ENCODE measurements at regions not wholly inside any gene's neighbourhood (a gene's known extent, or its start where the extent isn't known, plus 50 kb on each side); places are given as distances from the start of the nearest gene placed in this dataset.
"Not testable (repeated sequence)": the region's sequence is repeated elsewhere in the genome, so short reads cannot be mapped to it uniquely, and the experiment has no call there.

DNA sequence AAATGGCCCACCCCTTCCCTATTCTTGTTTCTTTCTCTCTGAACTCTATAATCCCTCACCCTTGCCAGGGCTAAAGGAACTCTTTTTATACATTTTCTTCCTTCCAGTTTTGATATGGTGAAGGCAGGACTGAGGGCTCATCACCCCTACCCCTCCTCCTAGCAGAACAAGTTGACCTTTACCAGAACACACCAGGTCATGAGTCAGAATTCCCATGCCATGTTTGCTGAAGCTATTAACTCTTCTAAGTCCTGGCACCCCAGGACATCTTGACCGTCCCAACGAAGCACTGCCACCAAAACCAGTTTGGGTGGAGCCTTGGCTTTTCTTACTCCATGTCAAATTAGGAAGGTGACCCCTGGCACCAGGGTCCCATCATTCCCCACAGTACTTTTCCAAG is 57.5 kb upstream of the DYNLT3 start:
- H3K9me3 ChIP-seq (ENCODE audit: control insufficient read depth, low read length) = no peaks in the 10 kb centered on the region
- no peak overlapping the region for H3K27ac ChIP-seq (ENCODE audit: insufficient read depth, low read depth, low read length, poor library complexity, severe bottlenecking)
- H3K4me3 ChIP-seq (ENCODE audit: insufficient read depth, low read depth, low read length) = no peak overlapping the region
- no peaks in the 10 kb centered on the region for H3K4me1 ChIP-seq (ENCODE audit: control insufficient read depth, insufficient read depth, low read length)
- peaks cover 5% of the 10 kb centered on the region for H3K27me3 ChIP-seq (ENCODE audit: control insufficient read depth, insufficient read depth, low read length, poor library complexity, severe bottlenecking)
- no peaks in the 10 kb centered on the region for H3K36me3 ChIP-seq (ENCODE audit: control insufficient read depth, insufficient read depth, low read length)
- whole genome bisulfite sequencing, 2 experiments = 69 to 71% methylated on average over 2 of the region's 2 CpGs

- H3K27me3 ChIP-seq (ENCODE audit: control insufficient read depth, insufficient read depth, low read length, poor library complexity, severe bottlenecking) = peaks cover 5% of the 10 kb centered on the region
- no peaks in the 10 kb centered on the region for H3K4me1 ChIP-seq (ENCODE audit: control insufficient read depth, insufficient read depth, low read length)
- WGBS, 2 experiments = 4 to 5% methylated on average over 36 of the region's 36 CpGs
- H3K36me3 ChIP-seq (ENCODE audit: control insufficient read depth, insufficient read depth, low read length) = no peaks in the 10 kb centered on the region
- H3K4me3 ChIP-seq (ENCODE audit: insufficient read depth, low read depth, low read length) = peak overlapping the region; percentile 36
- no peaks in the 10 kb centered on the region for H3K9me3 ChIP-seq (ENCODE audit: control insufficient read depth, low read length)
- H3K27ac ChIP-seq (ENCODE audit: insufficient read depth, low read depth, low read length, poor library complexity, severe bottlenecking) = no peak overlapping the region
These were observed 58.2 kb upstream of the DYNLT3 start for GRCh38 chrX:37905436-37906147.

DNA sequence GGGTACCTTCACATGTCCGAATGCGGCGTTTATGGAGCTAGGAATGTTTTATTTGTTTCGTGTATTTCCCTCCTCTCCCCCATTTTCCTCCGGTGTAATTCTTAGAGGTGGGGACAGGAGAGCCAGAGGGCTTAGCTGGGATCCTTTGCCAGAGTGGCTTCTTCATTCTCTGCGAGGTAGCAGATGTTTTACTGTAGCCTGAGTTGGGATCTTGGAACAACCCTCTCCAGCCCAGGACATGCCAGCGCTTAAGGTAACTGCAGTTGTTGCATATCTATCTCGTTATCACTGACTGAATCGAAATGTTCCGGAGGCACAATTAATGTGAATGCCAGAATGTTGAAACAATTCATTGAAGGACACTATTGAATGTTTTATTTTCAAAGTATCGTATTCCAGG is 59.0 kb upstream of the DYNLT3 start:
- Histone ChIP-seq H3K36me3 (ENCODE audit: control insufficient read depth, insufficient read depth, low read length) (no peaks in the 10 kb centered on the region), H3K27ac (ENCODE audit: insufficient read depth, low read depth, low read length, poor library complexity, severe bottlenecking) (no peak overlapping the region), H3K27me3 (ENCODE audit: control insufficient read depth, insufficient read depth, low read length, poor library complexity, severe bottlenecking) (peaks cover 5% of the 10 kb centered on the region), H3K4me3 (ENCODE audit: insufficient read depth, low read depth, low read length) (peak overlapping the region; percentile 36), H3K4me1 (ENCODE audit: control insufficient read depth, insufficient read depth, low read length) (no peaks in the 10 kb centered on the region), H3K9me3 (ENCODE audit: control insufficient read depth, low read length) (no peaks in the 10 kb centered on the region)
- 19 to 29% methylated on average over 9 of the region's 11 CpGs for WGBS, 2 experiments

DNA sequence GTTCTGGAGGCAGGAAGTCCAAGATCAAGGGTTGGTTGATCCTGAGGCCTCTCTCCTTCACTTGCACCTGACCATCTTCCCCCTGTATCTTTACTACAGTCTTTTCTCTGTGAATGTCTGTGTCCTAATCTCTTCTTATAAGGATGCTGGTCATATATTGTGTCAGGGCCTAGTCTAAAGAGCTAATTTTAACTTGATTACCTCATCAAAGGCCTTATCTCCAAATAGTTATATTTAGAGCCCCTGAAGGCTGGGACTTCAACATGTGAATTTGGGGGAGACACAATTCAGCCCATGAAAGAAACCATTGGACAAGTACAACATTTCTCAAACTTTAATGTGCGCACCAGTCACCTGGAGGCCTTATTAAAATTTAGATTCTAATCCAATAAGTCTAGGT is 62.8 kb upstream of the DYNLT3 start:
- no peak overlapping the region for H3K4me3 ChIP-seq (ENCODE audit: insufficient read depth, low read depth, low read length)
- peaks cover 5% of the 10 kb centered on the region for H3K27me3 ChIP-seq (ENCODE audit: control insufficient read depth, insufficient read depth, low read length, poor library complexity, severe bottlenecking)
- no peak overlapping the region for H3K27ac ChIP-seq (ENCODE audit: insufficient read depth, low read depth, low read length, poor library complexity, severe bottlenecking)
- 92% methylated on average over 1 of the region's 1 CpG; no CpG with 5 or more reads in 1 of the 2 experiments for WGBS, 2 experiments
- H3K9me3 ChIP-seq (ENCODE audit: control insufficient read depth, low read length) = no peaks in the 10 kb centered on the region
- no peaks in the 10 kb centered on the region for H3K4me1 ChIP-seq (ENCODE audit: control insufficient read depth, insufficient read depth, low read length)
- no peaks in the 10 kb centered on the region for H3K36me3 ChIP-seq (ENCODE audit: control insufficient read depth, insufficient read depth, low read length)

DNA sequence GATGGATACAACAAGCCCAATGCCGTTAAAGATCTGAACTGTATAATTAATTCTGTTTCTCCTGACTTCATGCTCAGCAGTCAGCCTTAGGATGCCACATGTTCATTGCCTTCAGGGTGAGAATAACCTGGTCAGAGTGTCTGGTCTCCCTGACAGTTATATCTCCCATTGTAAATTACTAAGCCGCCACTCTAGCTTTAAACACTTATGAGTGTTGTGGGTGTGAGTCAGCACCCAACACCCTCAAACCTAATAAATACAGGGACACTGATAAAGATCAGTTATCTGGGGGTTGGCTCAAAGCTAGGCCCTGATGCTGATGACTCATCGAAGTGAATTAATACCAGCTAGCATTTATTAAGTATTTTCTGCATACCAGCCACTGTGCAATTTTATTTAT is 64.9 kb upstream of the DYNLT3 start:
- no peaks in the 10 kb centered on the region for H3K9me3 ChIP-seq (ENCODE audit: control insufficient read depth, low read length)
- H3K27ac ChIP-seq (ENCODE audit: insufficient read depth, low read depth, low read length, poor library complexity, severe bottlenecking) = no peak overlapping the region
- no peaks in the 10 kb centered on the region for H3K4me1 ChIP-seq (ENCODE audit: control insufficient read depth, insufficient read depth, low read length)
- H3K36me3 ChIP-seq (ENCODE audit: control insufficient read depth, insufficient read depth, low read length) = no peaks in the 10 kb centered on the region
- no peaks in the 10 kb centered on the region for H3K27me3 ChIP-seq (ENCODE audit: control insufficient read depth, insufficient read depth, low read length, poor library complexity, severe bottlenecking)
- no peak overlapping the region for H3K4me3 ChIP-seq (ENCODE audit: insufficient read depth, low read depth, low read length)
- WGBS, 2 experiments = 75 to 95% methylated on average over 1 to 2 of the region's 3 CpGs

DNA sequence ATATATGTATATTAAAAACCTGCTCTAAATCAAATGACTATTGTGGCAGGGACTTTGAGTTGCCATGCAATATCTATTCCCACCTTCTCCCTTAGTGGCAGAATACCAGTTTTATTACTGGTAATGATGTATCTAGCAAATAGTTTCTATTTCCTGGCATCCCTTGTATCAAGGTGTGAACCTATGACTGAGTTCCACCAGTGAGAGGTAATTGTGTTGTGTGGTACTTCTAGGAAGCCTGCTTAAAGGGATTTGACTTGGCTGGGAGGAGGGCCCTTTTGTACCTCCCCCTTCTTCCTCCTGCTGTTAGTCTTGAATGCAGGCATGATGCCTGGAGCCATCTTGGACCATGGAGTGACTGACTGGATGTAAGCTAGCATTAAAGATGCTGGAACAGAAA is 65.4 kb upstream of the DYNLT3 start:
- Histone ChIP-seq H3K27me3 (ENCODE audit: control insufficient read depth, insufficient read depth, low read length, poor library complexity, severe bottlenecking) (no peaks in the 10 kb centered on the region), H3K27ac (ENCODE audit: insufficient read depth, low read depth, low read length, poor library complexity, severe bottlenecking) (no peak overlapping the region), H3K9me3 (ENCODE audit: control insufficient read depth, low read length) (no peaks in the 10 kb centered on the region), H3K4me1 (ENCODE audit: control insufficient read depth, insufficient read depth, low read length) (no peaks in the 10 kb centered on the region), H3K4me3 (ENCODE audit: insufficient read depth, low read depth, low read length) (no peak overlapping the region), H3K36me3 (ENCODE audit: control insufficient read depth, insufficient read depth, low read length) (no peaks in the 10 kb centered on the region)

- no peaks in the 10 kb centered on the region for H3K9me3 ChIP-seq (ENCODE audit: control insufficient read depth, low read length)
- H3K27me3 ChIP-seq (ENCODE audit: control insufficient read depth, insufficient read depth, low read length, poor library complexity, severe bottlenecking) = no peaks in the 10 kb centered on the region
- no peak overlapping the region for H3K27ac ChIP-seq (ENCODE audit: insufficient read depth, low read depth, low read length, poor library complexity, severe bottlenecking)
- H3K4me3 ChIP-seq (ENCODE audit: insufficient read depth, low read depth, low read length) = no peak overlapping the region
- H3K36me3 ChIP-seq (ENCODE audit: control insufficient read depth, insufficient read depth, low read length) = no peaks in the 10 kb centered on the region
- H3K4me1 ChIP-seq (ENCODE audit: control insufficient read depth, insufficient read depth, low read length) = no peaks in the 10 kb centered on the region
These were observed 70.8 kb upstream of the DYNLT3 start for GRCh38 chrX:37918168-37918567.

DNA sequence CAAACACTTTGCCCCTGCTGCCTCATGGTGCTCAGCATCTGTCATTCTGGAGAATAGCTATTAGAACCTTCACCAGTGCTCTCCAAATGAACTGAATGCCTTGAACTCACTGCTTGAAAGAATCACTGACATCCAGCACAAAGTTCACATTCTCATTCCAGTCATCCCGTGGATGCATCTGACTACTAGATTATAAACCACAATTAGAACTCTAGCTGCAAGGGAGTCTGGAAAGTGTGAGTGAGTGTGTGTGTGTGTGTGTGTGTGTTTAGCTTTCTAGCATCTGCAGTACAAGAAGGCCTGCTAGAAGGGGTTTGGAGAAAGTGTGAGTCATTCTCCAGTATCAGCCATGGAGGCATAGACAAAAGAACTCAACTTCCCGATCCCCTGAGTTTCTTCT is 71.3 kb upstream of the DYNLT3 start:
- H3K36me3 ChIP-seq (ENCODE audit: control insufficient read depth, insufficient read depth, low read length) = no peaks in the 10 kb centered on the region
- H3K9me3 ChIP-seq (ENCODE audit: control insufficient read depth, low read length) = no peaks in the 10 kb centered on the region
- WGBS, 2 experiments = 100% methylated on average over 1 of the region's 2 CpGs
- H3K4me1 ChIP-seq (ENCODE audit: control insufficient read depth, insufficient read depth, low read length) = no peaks in the 10 kb centered on the region
- H3K27me3 ChIP-seq (ENCODE audit: control insufficient read depth, insufficient read depth, low read length, poor library complexity, severe bottlenecking) = no peaks in the 10 kb centered on the region
- H3K27ac ChIP-seq (ENCODE audit: insufficient read depth, low read depth, low read length, poor library complexity, severe bottlenecking) = no peak overlapping the region
- no peak overlapping the region for H3K4me3 ChIP-seq (ENCODE audit: insufficient read depth, low read depth, low read length)

GRCh38 chrX:37921758-37922157 is 74.4 kb upstream of the DYNLT3 start:
- Histone ChIP-seq H3K27me3 (ENCODE audit: control insufficient read depth, insufficient read depth, low read length, poor library complexity, severe bottlenecking) (no peaks in the 10 kb centered on the region), H3K36me3 (ENCODE audit: control insufficient read depth, insufficient read depth, low read length) (no peaks in the 10 kb centered on the region), H3K4me3 (ENCODE audit: insufficient read depth, low read depth, low read length) (no peak overlapping the region), H3K27ac (ENCODE audit: insufficient read depth, low read depth, low read length, poor library complexity, severe bottlenecking) (no peak overlapping the region), H3K4me1 (ENCODE audit: control insufficient read depth, insufficient read depth, low read length) (no peaks in the 10 kb centered on the region), H3K9me3 (ENCODE audit: control insufficient read depth, low read length) (no peaks in the 10 kb centered on the region)
- WGBS, 2 experiments = 92 to 96% methylated on average over 3 of the region's 3 CpGs

GRCh38 chrX:37922928-37923327 is 75.6 kb upstream of the DYNLT3 start:
- Histone ChIP-seq H3K27ac (ENCODE audit: insufficient read depth, low read depth, low read length, poor library complexity, severe bottlenecking) (no peak overlapping the region), H3K9me3 (ENCODE audit: control insufficient read depth, low read length) (no peaks in the 10 kb centered on the region), H3K4me1 (ENCODE audit: control insufficient read depth, insufficient read depth, low read length) (no peaks in the 10 kb centered on the region), H3K36me3 (ENCODE audit: control insufficient read depth, insufficient read depth, low read length) (no peaks in the 10 kb centered on the region), H3K27me3 (ENCODE audit: control insufficient read depth, insufficient read depth, low read length, poor library complexity, severe bottlenecking) (no peaks in the 10 kb centered on the region), H3K4me3 (ENCODE audit: insufficient read depth, low read depth, low read length) (no peak overlapping the region)
- WGBS, 2 experiments = 95 to 100% methylated on average over 1 of the region's 1 CpG

- H3K9me3 ChIP-seq (ENCODE audit: control insufficient read depth, low read length); H3K4me3 ChIP-seq (ENCODE audit: insufficient read depth, low read depth, low read length); H3K27ac ChIP-seq (ENCODE audit: insufficient read depth, low read depth, low read length, poor library complexity, severe bottlenecking); H3K36me3 ChIP-seq (ENCODE audit: control insufficient read depth, insufficient read depth, low read length); H3K4me1 ChIP-seq (ENCODE audit: control insufficient read depth, insufficient read depth, low read length); H3K27me3 ChIP-seq (ENCODE audit: control insufficient read depth, insufficient read depth, low read length, poor library complexity, severe bottlenecking): not testable (repeated sequence)
- WGBS, 2 experiments = 94 to 97% methylated on average over 2 to 3 of the region's 4 CpGs
These were observed 78.4 kb upstream of the DYNLT3 start for GRCh38 chrX:37925761-37926160.

Measured in ectodermal cell (in vitro differentiated cells).